Lower leg skin (tissue), 3 donors: ENCODE measurements at regions not wholly inside any gene's neighbourhood (a gene's known extent, or its start where the extent isn't known, plus 50 kb on each side); places are given as distances from the start of the nearest gene placed in this dataset.

Experiments
- POLR2A ChIP-seq, 2 donors: fragments of 450-650 bp; IDR thresholded peaks; one replicate each; pipeline ENCODE4 v1.6.1; 2016 to 2017; ENCODE audit warnings: antibody characterized with exemption in 2 of 2, mild to moderate bottlenecking in 1 of 2, moderate library complexity in 1 of 2
- TF ChIP-seq, protein P1 (sequence below), 3 donors: fragments of 450-650 bp; IDR thresholded peaks; one replicate each; pipeline ENCODE4 v1.5.1; 2016; ENCODE audit warnings: antibody characterized with exemption in 3 of 3, mild to moderate bottlenecking in 3 of 3, moderate library complexity in 2 of 3

DNA sequence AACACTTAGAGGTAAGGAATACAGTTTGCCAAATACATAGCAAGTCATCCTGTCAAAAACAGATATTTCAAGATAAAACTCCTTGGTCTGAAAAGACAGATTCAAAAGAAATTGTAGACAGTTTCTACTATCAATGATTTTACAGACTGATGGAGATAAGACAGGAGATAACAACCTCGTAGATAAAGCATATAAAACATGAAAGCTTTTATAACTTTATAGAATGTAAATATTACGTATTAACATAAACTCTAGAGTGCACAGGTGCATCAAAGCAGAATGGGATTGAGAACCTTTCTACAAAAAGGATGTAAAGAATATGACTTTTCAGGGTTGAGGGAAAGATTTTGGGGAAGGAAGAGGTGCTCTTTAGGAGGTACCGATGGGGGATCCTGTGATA is 158.0 kb upstream of the CENPW start:
- TF ChIP-seq, protein P1, sequence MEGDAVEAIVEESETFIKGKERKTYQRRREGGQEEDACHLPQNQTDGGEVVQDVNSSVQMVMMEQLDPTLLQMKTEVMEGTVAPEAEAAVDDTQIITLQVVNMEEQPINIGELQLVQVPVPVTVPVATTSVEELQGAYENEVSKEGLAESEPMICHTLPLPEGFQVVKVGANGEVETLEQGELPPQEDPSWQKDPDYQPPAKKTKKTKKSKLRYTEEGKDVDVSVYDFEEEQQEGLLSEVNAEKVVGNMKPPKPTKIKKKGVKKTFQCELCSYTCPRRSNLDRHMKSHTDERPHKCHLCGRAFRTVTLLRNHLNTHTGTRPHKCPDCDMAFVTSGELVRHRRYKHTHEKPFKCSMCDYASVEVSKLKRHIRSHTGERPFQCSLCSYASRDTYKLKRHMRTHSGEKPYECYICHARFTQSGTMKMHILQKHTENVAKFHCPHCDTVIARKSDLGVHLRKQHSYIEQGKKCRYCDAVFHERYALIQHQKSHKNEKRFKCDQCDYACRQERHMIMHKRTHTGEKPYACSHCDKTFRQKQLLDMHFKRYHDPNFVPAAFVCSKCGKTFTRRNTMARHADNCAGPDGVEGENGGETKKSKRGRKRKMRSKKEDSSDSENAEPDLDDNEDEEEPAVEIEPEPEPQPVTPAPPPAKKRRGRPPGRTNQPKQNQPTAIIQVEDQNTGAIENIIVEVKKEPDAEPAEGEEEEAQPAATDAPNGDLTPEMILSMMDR (IDR thresholded peaks at IDR 0.05): no peak
- TF ChIP-seq POLR2A (IDR thresholded peaks at IDR 0.05): no peak
